Thoracic aorta (tissue), 2 donors: ENCODE measurements at regions not wholly inside any gene's neighbourhood (a gene's known extent, or its start where the extent isn't known, plus 50 kb on each side); places are given as distances from the start of the nearest gene placed in this dataset.

Source experiments
- ATAC-seq: fragments of 150-250 bp; one replicate; pipeline ENCODE4 v1.8.0; 2017; ENCODE audit warnings: low read depth; ENCODE audit not compliant: insufficient number of reproducible peaks, low FRiP score
- DNase-seq: peaks from one replicate; pipeline ENCODE4 v3.0.0-alpha.2; 2020; ENCODE audit warnings: low spot score
- H3K27ac ChIP-seq, 2 donors: fragments of 200-600 bp; sonication (generic); 1 replicate in 1 of 2; 2 replicates in 1 of 2; pipeline ENCODE4 v1.5.1; 2016; ENCODE audit warnings: mild to moderate bottlenecking in 2 of 2, moderate library complexity in 2 of 2
- H3K27me3 ChIP-seq: fragments of 200-600 bp; sonication (generic); replicated peaks from 2 replicates; pipeline ENCODE4 v1.6.0; 2016; ENCODE audit warnings: mild to moderate bottlenecking; ENCODE audit not compliant: insufficient read depth
- H3K36me3 ChIP-seq: fragments of 200-600 bp; sonication (generic); one replicate; pipeline ENCODE4 v1.5.1; 2016
- H3K4me1 ChIP-seq, 2 donors: fragments of 200-600 bp; sonication (generic); 1 replicate in 1 of 2; 2 replicates in 1 of 2; pipeline versions ENCODE4 v1.5.1 to v1.6.0; 2016; ENCODE audit warnings: low read depth in 2 of 2, mild to moderate bottlenecking in 1 of 2; ENCODE audit not compliant: control insufficient read depth in 1 of 2
- H3K4me3 ChIP-seq: fragments of 200-600 bp; sonication (generic); 2 replicates; pipeline ENCODE4 v1.5.1; 2016; ENCODE audit warnings: mild to moderate bottlenecking
- H3K9me3 ChIP-seq: fragments of 200-600 bp; sonication (generic); 2 replicates; pipeline ENCODE4 v1.5.1; 2016
- CTCF ChIP-seq: fragments of 200-600 bp; sonication (generic); IDR thresholded peaks from one replicate; pipeline ENCODE4 v1.5.1; 2019; ENCODE audit warnings: antibody characterized with exemption

- no peak overlapping the region for H3K4me3 ChIP-seq
- DNase-seq (no peak), ATAC-seq (no peak)
- TF ChIP-seq CTCF = no peak
- H3K4me1 ChIP-seq = peaks cover 10 to 30% of the 10 kb centered on the region in 2 donors
- H3K36me3 ChIP-seq = no peaks in the 10 kb centered on the region
- H3K27me3 ChIP-seq = no peaks in the 10 kb centered on the region
- H3K27ac ChIP-seq = no peak overlapping the region
- no peaks in the 10 kb centered on the region for H3K9me3 ChIP-seq
These were observed 178.3 kb upstream of the RFC3 start for GRCh38 chr13:33639626-33640080.

- H3K9me3 ChIP-seq = no peaks in the 10 kb centered on the region
- TF ChIP-seq CTCF = no peak
- ATAC-seq = no peak
- H3K4me3 ChIP-seq = no peak overlapping the region
- no peak overlapping the region for H3K27ac ChIP-seq
- H3K27me3 ChIP-seq = no peaks in the 10 kb centered on the region
- H3K36me3 ChIP-seq = no peaks in the 10 kb centered on the region
- DNase-seq = no peak
- peaks cover 10 to 34% of the 10 kb centered on the region in 2 donors for H3K4me1 ChIP-seq
These were observed 177.1 kb upstream of the RFC3 start for GRCh38 chr13:33640832-33641231.

- DNase-seq (no peak), ATAC-seq (peak; percentile 43)
- Histone ChIP-seq H3K27me3 (no peaks in the 10 kb centered on the region), H3K4me3 (no peak overlapping the region), H3K36me3 (no peaks in the 10 kb centered on the region), H3K27ac (peak overlapping the region; percentile 17 to 58), H3K4me1 (peaks cover 10 to 34% of the 10 kb centered on the region in 2 donors), H3K9me3 (no peaks in the 10 kb centered on the region)
- TF ChIP-seq CTCF = no peak
These were observed 175.4 kb upstream of the RFC3 start for GRCh38 chr13:33642374-33643065.

- Histone ChIP-seq H3K9me3 (no peaks in the 10 kb centered on the region), H3K27me3 (no peaks in the 10 kb centered on the region), H3K4me1 (peaks cover 10 to 34% of the 10 kb centered on the region in 2 donors), H3K27ac (peak overlapping the region; percentile 58 to 61), H3K36me3 (no peaks in the 10 kb centered on the region), H3K4me3 (no peak overlapping the region)
- DNase-seq = no peak
- TF ChIP-seq CTCF = no peak
- no peak for ATAC-seq
These were observed 173.1 kb upstream of the RFC3 start for GRCh38 chr13:33644581-33645543.
